Liver (tissue), 8 donors: ENCODE measurements at regions not wholly inside any gene's neighbourhood (a gene's known extent, or its start where the extent isn't known, plus 50 kb on each side); places are given as distances from the start of the nearest gene placed in this dataset.

Experiments used
- DNase-seq: peaks from one replicate; pipeline ENCODE4 v3.0.0-alpha.2; 2017; ENCODE audit warnings: low spot score
- H3K27ac ChIP-seq, 2 donors: one replicate each; pipeline ENCODE4 v1.7.0; 2013; ENCODE audit warnings: inconsistent platforms in 2 of 2, low read length in 2 of 2, control low read depth in 1 of 2, low read depth in 1 of 2, mild to moderate bottlenecking in 1 of 2
- H3K27me3 ChIP-seq, 4 donors: one replicate each; pipeline versions ENCODE4 v1.6.1 to v1.7.0; 2013; ENCODE audit warnings: low read length in 3 of 4, inconsistent platforms in 1 of 4, mild to moderate bottlenecking in 1 of 4, moderate library complexity in 1 of 4; ENCODE audit not compliant: control insufficient read depth in 4 of 4, insufficient read depth in 4 of 4
- H3K36me3 ChIP-seq, 4 donors: one replicate each; pipeline versions ENCODE4 v1.6.1 to v1.7.0; 2013; ENCODE audit warnings: low read length in 3 of 4, mild to moderate bottlenecking in 3 of 4, low read depth in 1 of 4, moderate library complexity in 1 of 4; ENCODE audit not compliant: control insufficient read depth in 4 of 4, insufficient read depth in 3 of 4
- H3K4me1 ChIP-seq, 4 donors: one replicate each; pipeline versions ENCODE4 v1.6.1 to v1.7.0; 2013; ENCODE audit warnings: low read length in 3 of 4, mild to moderate bottlenecking in 3 of 4, moderate library complexity in 1 of 4; ENCODE audit not compliant: control insufficient read depth in 4 of 4, insufficient read depth in 4 of 4
- H3K4me3 ChIP-seq, 3 donors: one replicate each; pipeline versions ENCODE4 v1.6.1 to v1.7.0; 2013; ENCODE audit warnings: low read length in 3 of 3, control low read depth in 1 of 3, low read depth in 1 of 3, mild to moderate bottlenecking in 1 of 3
- H3K9ac ChIP-seq, 2 donors: one replicate each; pipeline ENCODE4 v1.7.0; 2013; ENCODE audit warnings: low read length in 2 of 2, mild to moderate bottlenecking in 2 of 2, moderate library complexity in 2 of 2, control low read depth in 1 of 2, low read depth in 1 of 2
- H3K9me3 ChIP-seq, 4 donors: one replicate each; pipeline versions ENCODE4 v1.6.1 to v1.7.0; 2013; ENCODE audit warnings: low read length in 3 of 4; ENCODE audit not compliant: control insufficient read depth in 4 of 4
- EGR1 ChIP-seq, 2 donors: IDR thresholded peaks; 2 replicates each; pipeline ENCODE4 v1.6.1; 2016 to 2018; ENCODE audit warnings: antibody characterized with exemption in 2 of 2, low read depth in 2 of 2
- FOXA1 ChIP-seq: IDR thresholded peaks from 2 replicates; pipeline ENCODE4 v1.6.1; 2016; ENCODE audit warnings: antibody characterized with exemption
- FOXA2 ChIP-seq: IDR thresholded peaks from 2 replicates; pipeline ENCODE4 v1.6.1; 2016; ENCODE audit warnings: antibody characterized with exemption
- GABPA ChIP-seq, 2 donors: IDR thresholded peaks in 1 of 2; conservative IDR thresholded peaks in 1 of 2; 2 replicates each; pipeline ENCODE4 v1.6.1; 2016; ENCODE audit warnings: antibody characterized with exemption in 2 of 2, mild to moderate bottlenecking in 1 of 2, moderate library complexity in 1 of 2
- HNF4A ChIP-seq, 2 donors: conservative IDR thresholded peaks; 2 replicates each; pipeline ENCODE4 v1.6.1; 2016; ENCODE audit warnings: antibody characterized with exemption in 2 of 2, mild to moderate bottlenecking in 2 of 2
- HNF4G ChIP-seq: IDR thresholded peaks from 2 replicates; pipeline ENCODE4 v1.6.1; 2016; ENCODE audit warnings: antibody characterized with exemption
- JUND ChIP-seq, 2 donors: IDR thresholded peaks; 2 replicates each; pipeline ENCODE4 v1.6.1; 2016; ENCODE audit warnings: antibody characterized with exemption in 2 of 2
- NR2F2 ChIP-seq: IDR thresholded peaks from 2 replicates; pipeline ENCODE4 v1.6.1; 2016; ENCODE audit warnings: antibody characterized with exemption
- REST ChIP-seq: IDR thresholded peaks from 2 replicates; pipeline ENCODE4 v1.6.1; 2016; ENCODE audit warnings: antibody characterized with exemption, mild to moderate bottlenecking
- RXRA ChIP-seq, 2 donors: IDR thresholded peaks; 2 replicates each; pipeline ENCODE4 v1.6.1; 2017 to 2018; ENCODE audit warnings: antibody characterized with exemption in 2 of 2, mild to moderate bottlenecking in 1 of 2
- TAF1 ChIP-seq: conservative IDR thresholded peaks from 2 replicates; pipeline ENCODE4 v1.6.1; 2016; ENCODE audit warnings: antibody characterized with exemption, mild to moderate bottlenecking
- YY1 ChIP-seq: IDR thresholded peaks from 2 replicates; pipeline ENCODE4 v1.6.1; 2016; ENCODE audit warnings: antibody characterized with exemption, mild to moderate bottlenecking
- whole genome bisulfite sequencing: extraction: QIAGEN DNeasy Blood & Tissue Kit; methylation state at CpG from one replicate; pipeline ENCODE4 v1.1.7; 2013; 5-methylcytosine and 5-hydroxymethylcytosine counted together
- TF ChIP-seq, protein P1 (sequence below): IDR thresholded peaks from 2 replicates; pipeline ENCODE4 v1.6.1; 2016; ENCODE audit warnings: antibody characterized with exemption
- TF ChIP-seq, protein P2 (sequence below): fragments of 150-350 bp; IDR thresholded peaks from 2 replicates; pipeline ENCODE4 v1.5.1; 2017; ENCODE audit warnings: improper control_type of control experiment, low read depth, low read length; ENCODE audit not compliant: missing input control
- TF ChIP-seq, protein P3 (sequence below): IDR thresholded peaks from 2 replicates; pipeline ENCODE4 v1.6.1; 2016; ENCODE audit warnings: antibody characterized with exemption
- donor health status: healthy.
- donor health status: healthy.
- donor health status: healthy.
- donor health status: healthy.
- donor health status: healthy.

DNA sequence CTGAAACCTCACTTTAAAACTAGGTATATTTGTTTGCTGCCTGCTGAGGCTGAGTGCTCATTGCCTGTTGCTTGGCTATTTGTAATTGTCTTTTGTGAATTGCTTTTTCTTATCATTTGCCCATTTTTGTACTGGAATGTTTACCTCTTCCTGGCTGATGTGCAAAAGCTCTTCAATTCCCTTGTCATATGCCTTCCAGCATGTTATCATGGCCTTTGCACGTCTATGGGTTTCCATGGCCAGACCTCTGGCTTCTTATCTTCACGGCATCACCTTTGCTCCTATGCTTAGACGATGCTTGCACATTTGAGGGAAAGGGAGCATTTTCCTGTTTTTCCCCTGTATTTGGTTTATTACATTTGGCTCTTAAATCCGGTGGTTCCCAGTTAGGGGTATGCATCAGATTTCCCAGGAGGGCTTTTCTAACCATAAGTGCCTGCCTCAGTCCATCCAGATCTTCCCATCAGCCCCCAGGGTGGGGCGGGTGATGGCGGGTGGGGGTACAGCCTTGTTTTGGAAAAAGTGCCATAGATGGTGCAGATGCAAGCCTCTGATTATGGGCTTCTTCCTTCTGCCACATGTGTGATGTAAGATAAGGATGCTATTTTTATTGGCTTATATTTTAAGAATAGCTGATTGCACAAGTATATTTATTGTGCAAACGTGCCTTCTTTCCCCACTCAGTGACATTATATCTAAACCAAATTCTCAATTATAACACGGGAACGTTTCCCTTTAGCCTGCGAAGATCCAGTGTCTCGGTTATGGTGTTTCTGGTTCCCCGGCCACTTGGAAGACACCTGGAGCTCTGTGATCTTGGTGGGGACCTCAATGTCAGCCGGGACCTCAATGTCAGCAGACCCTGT lies 70.6 kb upstream of the SEPTIN5 start:
- no peak for DNase-seq
- peaks cover 3 to 7% (median 6%) of the 10 kb centered on the region in 4 donors for H3K9me3 ChIP-seq
- no peak overlapping the region for H3K4me3 ChIP-seq
- no peaks in the 10 kb centered on the region for H3K27me3 ChIP-seq
- no peaks in the 10 kb centered on the region for H3K36me3 ChIP-seq
- no peaks in the 10 kb centered on the region for H3K4me1 ChIP-seq
- no peak overlapping the region for H3K9ac ChIP-seq
- 55% methylated on average over 13 of the region's 13 CpGs for WGBS
- H3K27ac ChIP-seq, result no peak overlapping the region
- no peak for TF ChIP-seq HNF4A (conservative IDR thresholded peaks at IDR 0.05)
- TF ChIP-seq EGR1 (IDR thresholded peaks at IDR 0.05; ENCODE audit: low read depth in 2 of 2), result no peak
- no peak for TF ChIP-seq TAF1
- TF ChIP-seq, protein P1, sequence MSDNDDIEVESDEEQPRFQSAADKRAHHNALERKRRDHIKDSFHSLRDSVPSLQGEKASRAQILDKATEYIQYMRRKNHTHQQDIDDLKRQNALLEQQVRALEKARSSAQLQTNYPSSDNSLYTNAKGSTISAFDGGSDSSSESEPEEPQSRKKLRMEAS, result no peak
- TF ChIP-seq GABPA (IDR thresholded peaks at IDR 0.05 in 1 of 2, conservative IDR thresholded peaks at IDR 0.05 in 1 of 2), result no peak
- no peak for TF ChIP-seq FOXA2
- no peak for TF ChIP-seq HNF4G
- TF ChIP-seq NR2F2, result no peak
- TF ChIP-seq YY1, result no peak

- Histone ChIP-seq H3K27ac (no peak overlapping the region), H3K4me3 (no peak overlapping the region), H3K9me3 (peaks cover 6 to 8% (median 7%) of the 10 kb centered on the region in 4 donors), H3K27me3 (no peaks in the 10 kb centered on the region), H3K36me3 (no peaks in the 10 kb centered on the region), H3K4me1 (no peaks in the 10 kb centered on the region), H3K9ac (no peak overlapping the region)
- no peak for TF ChIP-seq RXRA (IDR thresholded peaks at IDR 0.05)
- no peak for TF ChIP-seq YY1
- no peak for TF ChIP-seq HNF4A (conservative IDR thresholded peaks at IDR 0.05)
- TF ChIP-seq REST, result no peak
- TF ChIP-seq FOXA2, result no peak
- no peak for TF ChIP-seq GABPA (IDR thresholded peaks at IDR 0.05 in 1 of 2, conservative IDR thresholded peaks at IDR 0.05 in 1 of 2)
- TF ChIP-seq, protein P2, sequence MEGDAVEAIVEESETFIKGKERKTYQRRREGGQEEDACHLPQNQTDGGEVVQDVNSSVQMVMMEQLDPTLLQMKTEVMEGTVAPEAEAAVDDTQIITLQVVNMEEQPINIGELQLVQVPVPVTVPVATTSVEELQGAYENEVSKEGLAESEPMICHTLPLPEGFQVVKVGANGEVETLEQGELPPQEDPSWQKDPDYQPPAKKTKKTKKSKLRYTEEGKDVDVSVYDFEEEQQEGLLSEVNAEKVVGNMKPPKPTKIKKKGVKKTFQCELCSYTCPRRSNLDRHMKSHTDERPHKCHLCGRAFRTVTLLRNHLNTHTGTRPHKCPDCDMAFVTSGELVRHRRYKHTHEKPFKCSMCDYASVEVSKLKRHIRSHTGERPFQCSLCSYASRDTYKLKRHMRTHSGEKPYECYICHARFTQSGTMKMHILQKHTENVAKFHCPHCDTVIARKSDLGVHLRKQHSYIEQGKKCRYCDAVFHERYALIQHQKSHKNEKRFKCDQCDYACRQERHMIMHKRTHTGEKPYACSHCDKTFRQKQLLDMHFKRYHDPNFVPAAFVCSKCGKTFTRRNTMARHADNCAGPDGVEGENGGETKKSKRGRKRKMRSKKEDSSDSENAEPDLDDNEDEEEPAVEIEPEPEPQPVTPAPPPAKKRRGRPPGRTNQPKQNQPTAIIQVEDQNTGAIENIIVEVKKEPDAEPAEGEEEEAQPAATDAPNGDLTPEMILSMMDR, result no peak
- TF ChIP-seq, protein P3, sequence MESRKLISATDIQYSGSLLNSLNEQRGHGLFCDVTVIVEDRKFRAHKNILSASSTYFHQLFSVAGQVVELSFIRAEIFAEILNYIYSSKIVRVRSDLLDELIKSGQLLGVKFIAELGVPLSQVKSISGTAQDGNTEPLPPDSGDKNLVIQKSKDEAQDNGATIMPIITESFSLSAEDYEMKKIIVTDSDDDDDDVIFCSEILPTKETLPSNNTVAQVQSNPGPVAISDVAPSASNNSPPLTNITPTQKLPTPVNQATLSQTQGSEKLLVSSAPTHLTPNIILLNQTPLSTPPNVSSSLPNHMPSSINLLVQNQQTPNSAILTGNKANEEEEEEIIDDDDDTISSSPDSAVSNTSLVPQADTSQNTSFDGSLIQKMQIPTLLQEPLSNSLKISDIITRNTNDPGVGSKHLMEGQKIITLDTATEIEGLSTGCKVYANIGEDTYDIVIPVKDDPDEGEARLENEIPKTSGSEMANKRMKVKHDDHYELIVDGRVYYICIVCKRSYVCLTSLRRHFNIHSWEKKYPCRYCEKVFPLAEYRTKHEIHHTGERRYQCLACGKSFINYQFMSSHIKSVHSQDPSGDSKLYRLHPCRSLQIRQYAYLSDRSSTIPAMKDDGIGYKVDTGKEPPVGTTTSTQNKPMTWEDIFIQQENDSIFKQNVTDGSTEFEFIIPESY, result no peak
- TF ChIP-seq FOXA1, result no peak
- no peak for TF ChIP-seq JUND (IDR thresholded peaks at IDR 0.05)
- WGBS, result 69% methylated on average over 12 of the region's 12 CpGs
- DNase-seq, result no peak
Measured at GRCh38 chr22:19644314-19645223, 69.7 kb upstream of the SEPTIN5 start.
